ENCODE measurements at regions not wholly inside any gene's neighbourhood (a gene's known extent, or its start where the extent isn't known, plus 50 kb on each side); places are given as distances from the start of the nearest gene placed in this dataset.

DNA sequence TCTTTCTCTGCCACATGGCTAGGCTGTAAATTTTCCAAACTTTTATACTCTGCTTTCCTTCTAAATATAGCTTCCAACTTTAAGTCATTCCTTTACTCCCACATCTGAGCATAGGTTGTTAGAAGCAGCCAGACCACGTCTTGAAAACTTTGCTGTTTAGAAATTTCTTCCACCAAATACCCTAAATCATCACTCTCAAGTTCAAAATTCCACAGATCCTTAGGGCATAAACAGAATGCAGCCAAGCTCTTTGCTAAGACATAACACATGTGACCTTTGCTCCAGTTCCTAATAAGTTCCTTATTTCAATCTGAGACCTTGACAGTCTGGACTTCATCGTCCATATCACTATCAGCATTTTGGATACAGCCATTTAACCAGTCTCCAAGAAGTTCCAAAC, 749.9 kb downstream of the METTL15 start:
- no peak for TF ChIP-seq CTCF (conservative IDR thresholded peaks at IDR 0.05; ENCODE audit: low read depth, low read length)
- DNase-seq (ENCODE audit: low read depth), result no peak
- H3K4me3 ChIP-seq (ENCODE audit: low read length), result no peak overlapping the region

GRCh38 chr11:28849053-28849452, 740.9 kb downstream of the METTL15 start:
- H3K4me3 ChIP-seq (ENCODE audit: low read length), result no peak overlapping the region
- no peak for TF ChIP-seq CTCF (conservative IDR thresholded peaks at IDR 0.05; ENCODE audit: low read depth, low read length)
- DNase-seq (ENCODE audit: low read depth), result no peak

DNA sequence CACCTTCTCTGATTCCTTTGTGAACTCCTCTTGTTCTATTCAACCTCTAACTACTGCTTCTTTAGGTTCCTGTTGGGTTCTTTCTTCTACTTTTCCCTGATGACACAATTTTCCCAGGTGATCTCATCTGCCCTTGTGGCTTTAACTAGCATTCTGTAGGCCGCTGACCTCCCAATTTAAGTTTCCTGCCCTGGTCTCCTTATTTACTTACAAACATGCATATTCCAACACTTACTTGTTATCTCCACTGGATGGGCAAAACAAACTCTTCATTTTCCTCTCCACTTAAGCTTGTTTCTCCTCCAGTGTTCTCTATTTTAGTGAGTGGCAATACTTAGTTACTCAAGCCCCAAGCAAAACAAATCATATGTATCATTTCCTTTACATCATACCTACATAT, 734.5 kb downstream of the METTL15 start:
- no peak overlapping the region for H3K4me3 ChIP-seq (ENCODE audit: low read length)
- TF ChIP-seq CTCF (conservative IDR thresholded peaks at IDR 0.05; ENCODE audit: low read depth, low read length), result no peak
- DNase-seq (ENCODE audit: low read depth), result no peak

DNA sequence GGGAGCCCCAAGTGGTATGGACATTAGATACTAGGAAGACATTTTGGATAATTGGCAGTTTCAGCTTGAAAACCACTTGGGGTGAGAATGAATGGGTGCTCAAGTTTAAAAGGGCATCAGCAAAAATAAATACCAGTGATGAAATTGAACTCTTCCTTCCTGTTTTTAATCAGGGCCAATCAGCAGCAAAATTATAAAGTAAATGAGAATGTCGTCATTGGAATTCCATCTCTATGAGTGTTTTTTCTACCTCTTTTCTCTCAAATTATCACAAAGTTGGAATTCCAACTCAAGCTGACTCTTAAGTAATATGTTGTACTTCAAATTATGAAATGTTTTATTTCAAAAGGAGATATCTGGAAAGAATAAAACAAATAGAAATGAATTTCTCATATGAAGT, 730.6 kb downstream of the METTL15 start:
- no peak for DNase-seq (ENCODE audit: low read depth)
- TF ChIP-seq CTCF (conservative IDR thresholded peaks at IDR 0.05; ENCODE audit: low read depth, low read length), result no peak
- no peak overlapping the region for H3K4me3 ChIP-seq (ENCODE audit: low read length)

DNA sequence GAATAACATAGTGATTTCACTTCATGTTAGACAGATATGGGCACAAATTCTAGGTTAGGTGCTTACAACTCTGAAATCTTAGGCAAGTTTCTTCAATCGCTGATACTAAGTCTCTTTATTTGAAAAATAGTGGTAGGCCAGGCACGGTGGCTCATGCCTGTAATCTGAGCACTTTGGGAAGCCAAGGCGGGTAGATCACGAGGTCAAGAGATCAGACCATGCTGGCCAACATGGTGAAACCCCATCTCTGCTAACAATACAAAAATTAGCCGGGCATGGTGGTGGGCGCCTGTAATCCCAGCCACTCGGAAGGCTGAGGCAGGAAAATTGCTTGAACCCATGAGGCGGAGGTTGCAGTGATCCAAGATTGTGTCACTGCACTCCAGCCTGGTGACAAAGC, 729.4 kb downstream of the METTL15 start:
- no peak for DNase-seq (ENCODE audit: low read depth)
- TF ChIP-seq CTCF (conservative IDR thresholded peaks at IDR 0.05; ENCODE audit: low read depth, low read length), result no peak
- H3K4me3 ChIP-seq (ENCODE audit: low read length), result no peak overlapping the region

DNA sequence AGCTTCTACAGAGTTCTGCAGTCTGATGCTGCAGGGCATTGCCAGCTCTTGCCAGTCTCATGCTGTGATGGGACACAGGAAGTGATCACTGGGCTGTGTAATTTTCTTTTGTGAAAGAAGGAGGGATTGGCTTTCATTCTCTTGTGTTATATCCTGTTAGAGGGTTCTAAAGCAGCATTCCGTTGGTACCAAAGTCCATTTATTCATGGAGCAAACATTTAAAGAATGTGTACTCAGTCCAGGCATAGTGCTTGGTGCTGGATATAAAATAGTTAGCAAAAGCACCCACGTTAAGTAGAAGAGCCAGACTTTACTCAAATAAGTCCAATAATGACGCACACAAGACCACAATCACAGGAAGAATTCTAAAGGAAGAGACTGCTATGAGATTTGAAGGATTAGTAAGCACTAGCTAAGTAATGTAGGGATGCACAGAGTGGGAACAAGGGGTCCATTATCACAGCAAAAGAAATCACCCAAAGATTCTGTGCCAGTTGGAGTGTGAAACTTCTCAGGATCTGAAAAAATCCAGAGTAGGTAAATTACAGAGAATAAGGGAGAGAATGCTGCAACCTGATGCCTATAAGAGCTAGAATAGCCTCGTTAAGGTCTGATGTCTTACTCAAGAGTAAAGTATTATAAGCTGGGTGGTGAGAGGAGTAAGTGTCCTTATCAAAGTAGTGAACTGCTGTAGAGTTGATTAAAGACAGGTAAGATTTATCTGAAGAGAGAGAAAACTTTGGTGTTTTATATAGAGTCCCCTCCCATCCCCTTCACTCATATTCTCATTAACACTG, 728.3 kb downstream of the METTL15 start:
- peak; percentile 98 for DNase-seq (ENCODE audit: low read depth)
- TF ChIP-seq CTCF (conservative IDR thresholded peaks at IDR 0.05; ENCODE audit: low read depth, low read length), result no peak
- no peak overlapping the region for H3K4me3 ChIP-seq (ENCODE audit: low read length)

DNA sequence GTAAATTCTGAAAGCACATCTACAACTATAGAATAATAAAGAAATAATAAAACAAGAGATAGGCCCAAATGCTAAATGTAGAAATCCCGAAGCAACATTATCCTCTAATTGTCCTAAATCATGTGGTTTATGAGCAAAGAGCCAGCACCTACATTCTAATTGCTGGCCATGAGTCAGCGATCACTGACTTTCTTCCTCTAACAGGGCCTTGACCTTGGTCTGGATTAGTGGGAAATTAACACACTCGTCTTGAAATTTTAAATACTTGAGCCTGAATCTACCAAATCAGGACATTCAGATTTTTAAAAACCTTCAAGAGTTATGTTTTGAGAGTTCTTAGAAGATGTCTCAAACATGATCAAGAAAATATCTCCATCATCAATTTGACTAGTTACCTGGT, 727.6 kb downstream of the METTL15 start:
- no peak for TF ChIP-seq CTCF (conservative IDR thresholded peaks at IDR 0.05; ENCODE audit: low read depth, low read length)
- DNase-seq (ENCODE audit: low read depth), result peak; percentile 90
- H3K4me3 ChIP-seq (ENCODE audit: low read length), result no peak overlapping the region
